ENCODE measurements at regions not wholly inside any gene's neighbourhood (a gene's known extent, or its start where the extent isn't known, plus 50 kb on each side); places are given as distances from the start of the nearest gene placed in this dataset.

GRCh38 chr1:14522926-14523241 is 75.6 kb upstream of the KAZN start:
- dilution Hi-C loops (cut with MboI; ENCODE audit: extremely low pct_ligation_motif_present, low sequenced_read_pairs): no loop called here

GRCh38 chr1:14524826-14525636 is 73.5 kb upstream of the KAZN start:
- dilution Hi-C loops (cut with MboI; ENCODE audit: extremely low pct_ligation_motif_present, low sequenced_read_pairs): no loop called here
- Histone ChIP-seq H4K20me1 (ENCODE audit: control insufficient read depth, extremely low read depth, insufficient read depth, low read length) (no peaks in the 10 kb centered on the region), H3K9ac (ENCODE audit: control insufficient read depth, extremely low read depth, insufficient read depth, low read length) (no peak overlapping the region), H3K27ac (ENCODE audit: control insufficient read depth, insufficient read depth, low read length) (no peak overlapping the region), H3K4me1 (ENCODE audit: control insufficient read depth, extremely low read depth, insufficient read depth, low read length) (peaks cover 42% of the 10 kb centered on the region), H3K79me2 (ENCODE audit: control insufficient read depth, insufficient read depth, low read length) (no peaks in the 10 kb centered on the region), H3K36me3 (ENCODE audit: control insufficient read depth in 2 of 2, extremely low read depth in 1 of 2, insufficient read depth in 2 of 2, low read length in 2 of 2) (no peaks in the 10 kb centered on the region), H2AFZ (ENCODE audit: control insufficient read depth, low read length) (no peak overlapping the region), H3K4me2 (ENCODE audit: control insufficient read depth, extremely low read depth, insufficient read depth, low read depth, low read length) (no peak overlapping the region), H3K27me3 (ENCODE audit: control insufficient read depth, extremely low read depth, insufficient read depth, low read length) (no peaks in the 10 kb centered on the region), H3K4me3 (ENCODE audit: control insufficient read depth in 2 of 3, extremely low read depth in 1 of 3, insufficient read depth in 2 of 3, low read depth in 1 of 3, low read length in 3 of 3) (no peak overlapping the region), H3K9me3 (ENCODE audit: control insufficient read depth, low read depth, low read length) (no peaks in the 10 kb centered on the region), H3K9me1 (ENCODE audit: control insufficient read depth, extremely low read depth, insufficient read depth, low read length) (no peaks in the 10 kb centered on the region)
- TF ChIP-seq EZH2 (IDR thresholded peaks at IDR 0.05; ENCODE audit: low read length): no peak
- TF ChIP-seq CTCF (optimal IDR thresholded peaks at IDR 0.05 in 1 of 3, IDR thresholded peaks at IDR 0.05 in 1 of 3, conservative IDR thresholded peaks at IDR 0.05 in 1 of 3; ENCODE audit: extremely low read depth in 1 of 3, insufficient read depth in 2 of 3, low read length in 3 of 3): no peak
- DNase-seq (ENCODE audit: low read depth, low spot score) (no peak), FAIRE-seq (no peak)

More at GRCh38 chr1:14522926-14523241, 75.6 kb upstream of the KAZN start:
- TF ChIP-seq EZH2 (IDR thresholded peaks at IDR 0.05; ENCODE audit: low read length) (no peak), CTCF (optimal IDR thresholded peaks at IDR 0.05 in 1 of 3, IDR thresholded peaks at IDR 0.05 in 1 of 3, conservative IDR thresholded peaks at IDR 0.05 in 1 of 3; ENCODE audit: extremely low read depth in 1 of 3, insufficient read depth in 2 of 3, low read length in 3 of 3) (no peak)
- Histone ChIP-seq H3K79me2 (ENCODE audit: control insufficient read depth, insufficient read depth, low read length) (no peaks in the 10 kb centered on the region), H3K27ac (ENCODE audit: control insufficient read depth, insufficient read depth, low read length) (peak overlapping the region; percentile 95), H2AFZ (ENCODE audit: control insufficient read depth, low read length) (peak overlapping the region; percentile 67), H3K9ac (ENCODE audit: control insufficient read depth, extremely low read depth, insufficient read depth, low read length) (peak overlapping the region; percentile 57), H3K4me1 (ENCODE audit: control insufficient read depth, extremely low read depth, insufficient read depth, low read length) (peaks cover 60% of the 10 kb centered on the region), H3K27me3 (ENCODE audit: control insufficient read depth, extremely low read depth, insufficient read depth, low read length) (no peaks in the 10 kb centered on the region), H3K4me2 (ENCODE audit: control insufficient read depth, extremely low read depth, insufficient read depth, low read depth, low read length) (peak overlapping the region; percentile 45), H3K4me3 (ENCODE audit: control insufficient read depth in 2 of 3, extremely low read depth in 1 of 3, insufficient read depth in 2 of 3, low read depth in 1 of 3, low read length in 3 of 3) (no peak overlapping the region), H4K20me1 (ENCODE audit: control insufficient read depth, extremely low read depth, insufficient read depth, low read length) (no peaks in the 10 kb centered on the region), H3K9me3 (ENCODE audit: control insufficient read depth, low read depth, low read length) (no peaks in the 10 kb centered on the region), H3K9me1 (ENCODE audit: control insufficient read depth, extremely low read depth, insufficient read depth, low read length) (no peaks in the 10 kb centered on the region), H3K36me3 (ENCODE audit: control insufficient read depth in 2 of 2, extremely low read depth in 1 of 2, insufficient read depth in 2 of 2, low read length in 2 of 2) (no peaks in the 10 kb centered on the region)
- FAIRE-seq (no peak), DNase-seq (ENCODE audit: low read depth, low spot score) (peak; percentile 67)
